Fibroblast of lung (primary cell): ENCODE measurements at regions not wholly inside any gene's neighbourhood (a gene's known extent, or its start where the extent isn't known, plus 50 kb on each side); places are given as distances from the start of the nearest gene placed in this dataset.

Experiments used
- DNase-seq, 2 donors: peaks; one replicate each; pipeline versions ENCODE4 v3.0.0 to v3.0.0-alpha.2; 2010; ENCODE audit warnings: low read depth in 2 of 2
- H2AFZ ChIP-seq: 2 replicates; pipeline ENCODE4 v1.5.1; 2012; ENCODE audit warnings: low read length, control low read depth, inconsistent platforms
- H3K27ac ChIP-seq: 2 replicates; pipeline ENCODE4 v1.5.1; 2011; ENCODE audit warnings: low read length, control low read depth; ENCODE audit not compliant: insufficient read depth
- H3K27me3 ChIP-seq: 2 replicates; pipeline ENCODE4 v1.5.1; 2011; ENCODE audit warnings: mild to moderate bottlenecking, low read length; ENCODE audit not compliant: control insufficient read depth, insufficient read depth
- H3K36me3 ChIP-seq: 2 replicates; pipeline ENCODE4 v1.5.1; 2011; ENCODE audit warnings: low read length; ENCODE audit not compliant: control insufficient read depth, insufficient read depth
- H3K4me1 ChIP-seq: 2 replicates; pipeline ENCODE4 v1.5.1; 2011; ENCODE audit warnings: low read length; ENCODE audit not compliant: control insufficient read depth, insufficient read depth; ENCODE audit errors: extremely low read depth
- H3K4me2 ChIP-seq: 2 replicates; pipeline ENCODE4 v1.5.1; 2011; ENCODE audit warnings: low read length, control low read depth; ENCODE audit not compliant: insufficient read depth; ENCODE audit errors: extremely low read depth
- H3K4me3 ChIP-seq, 4 experiments: fragments of 200-600 bp in 1 of 4; sonication (generic) in 1 of 4; replicated peaks in 1 of 4; 2 replicates each; pipeline ENCODE4 v1.5.1; 2011 to 2016; ENCODE audit warnings: low read length in 4 of 4, low read depth in 3 of 4, mild to moderate bottlenecking in 3 of 4, control low read depth in 2 of 4, inconsistent platforms in 1 of 4, mixed read lengths in 1 of 4; ENCODE audit not compliant: insufficient read depth in 1 of 4; ENCODE audit errors: control extremely low read depth in 1 of 4
- H3K79me2 ChIP-seq: 2 replicates; pipeline ENCODE4 v1.5.1; 2012; ENCODE audit warnings: mild to moderate bottlenecking, low read length, inconsistent platforms; ENCODE audit not compliant: control insufficient read depth, insufficient read depth
- H3K9ac ChIP-seq: 2 replicates; pipeline ENCODE4 v1.5.1; 2011; ENCODE audit warnings: mild to moderate bottlenecking, low read length, control low read depth; ENCODE audit not compliant: insufficient read depth
- H3K9me3 ChIP-seq: 2 replicates; pipeline ENCODE4 v1.5.1; 2012; ENCODE audit warnings: low read depth, low read length; ENCODE audit not compliant: control insufficient read depth, insufficient read depth
- H4K20me1 ChIP-seq: 2 replicates; pipeline ENCODE4 v1.5.1; 2011; ENCODE audit warnings: low read length; ENCODE audit not compliant: control insufficient read depth, insufficient read depth; ENCODE audit errors: extremely low read depth
- EZH2 ChIP-seq: IDR thresholded peaks from 2 replicates; pipeline ENCODE4 v1.5.1; 2012; ENCODE audit warnings: low read length, control low read depth, mild to moderate bottlenecking; ENCODE audit errors: missing control alignments
- TF ChIP-seq, protein P1 (sequence below), 2 donors: IDR thresholded peaks in 1 of 2; conservative IDR thresholded peaks in 1 of 2; 1 replicate in 1 of 2; 2 replicates in 1 of 2; pipeline ENCODE4 v1.5.1; 2011 to 2012; ENCODE audit warnings: low read length in 2 of 2, control low read depth in 1 of 2, inconsistent platforms in 1 of 2, low read depth in 1 of 2, mild to moderate bottlenecking in 1 of 2

DNA sequence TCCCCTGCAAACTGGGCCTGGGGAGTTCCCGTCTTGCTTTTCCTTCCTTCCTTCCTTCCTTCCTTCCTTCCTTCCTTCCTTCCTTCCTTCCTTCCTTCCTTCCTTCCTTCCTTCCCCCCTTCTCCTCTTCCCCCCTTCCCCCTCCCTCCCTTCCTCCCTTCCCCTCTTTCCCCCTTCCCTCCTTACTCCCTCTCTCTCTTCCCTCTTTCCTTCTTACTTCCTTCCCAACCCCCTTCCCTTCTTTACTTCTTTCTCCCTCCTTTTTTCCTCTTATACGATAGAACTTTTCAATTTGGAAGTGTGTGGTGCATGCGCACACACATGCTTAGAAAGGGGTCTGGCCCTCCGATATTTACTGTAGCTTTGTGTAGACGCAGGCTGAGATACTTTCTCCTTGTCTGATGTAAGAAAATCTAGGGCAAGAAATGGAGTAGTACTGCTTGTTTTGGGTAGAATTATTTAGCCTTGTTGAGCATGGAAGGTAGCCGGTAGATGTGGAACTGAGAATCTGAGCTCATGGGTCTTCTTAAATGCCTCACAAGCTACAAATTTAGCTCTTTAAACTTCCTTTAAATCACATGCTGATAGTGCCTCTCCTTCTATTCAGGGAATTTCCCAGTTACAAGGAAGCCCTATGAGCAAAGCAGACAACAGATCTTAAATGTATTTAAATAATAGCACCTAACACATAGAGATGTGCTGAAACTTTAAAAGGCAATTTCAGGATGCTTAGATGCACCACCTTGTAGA, 189.6 kb downstream of the GPAT3 start:
- H3K36me3 ChIP-seq = no peaks in the 10 kb centered on the region
- TF ChIP-seq, protein P1, sequence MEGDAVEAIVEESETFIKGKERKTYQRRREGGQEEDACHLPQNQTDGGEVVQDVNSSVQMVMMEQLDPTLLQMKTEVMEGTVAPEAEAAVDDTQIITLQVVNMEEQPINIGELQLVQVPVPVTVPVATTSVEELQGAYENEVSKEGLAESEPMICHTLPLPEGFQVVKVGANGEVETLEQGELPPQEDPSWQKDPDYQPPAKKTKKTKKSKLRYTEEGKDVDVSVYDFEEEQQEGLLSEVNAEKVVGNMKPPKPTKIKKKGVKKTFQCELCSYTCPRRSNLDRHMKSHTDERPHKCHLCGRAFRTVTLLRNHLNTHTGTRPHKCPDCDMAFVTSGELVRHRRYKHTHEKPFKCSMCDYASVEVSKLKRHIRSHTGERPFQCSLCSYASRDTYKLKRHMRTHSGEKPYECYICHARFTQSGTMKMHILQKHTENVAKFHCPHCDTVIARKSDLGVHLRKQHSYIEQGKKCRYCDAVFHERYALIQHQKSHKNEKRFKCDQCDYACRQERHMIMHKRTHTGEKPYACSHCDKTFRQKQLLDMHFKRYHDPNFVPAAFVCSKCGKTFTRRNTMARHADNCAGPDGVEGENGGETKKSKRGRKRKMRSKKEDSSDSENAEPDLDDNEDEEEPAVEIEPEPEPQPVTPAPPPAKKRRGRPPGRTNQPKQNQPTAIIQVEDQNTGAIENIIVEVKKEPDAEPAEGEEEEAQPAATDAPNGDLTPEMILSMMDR (conservative IDR thresholded peaks at IDR 0.05 in 1 of 2, IDR thresholded peaks at IDR 0.05 in 1 of 2; ENCODE audit: low read depth in 1 of 2, low read length in 2 of 2) = no peak
- no peak for TF ChIP-seq EZH2
- H3K9me3 ChIP-seq = no peaks in the 10 kb centered on the region
- H3K27me3 ChIP-seq = no peaks in the 10 kb centered on the region
- no peaks in the 10 kb centered on the region for H3K79me2 ChIP-seq
- H3K9ac ChIP-seq = no peak overlapping the region
- no peak overlapping the region for H3K4me3 ChIP-seq
- no peaks in the 10 kb centered on the region for H3K4me1 ChIP-seq
- H2AFZ ChIP-seq = no peak overlapping the region
- H4K20me1 ChIP-seq = no peaks in the 10 kb centered on the region
- H3K4me2 ChIP-seq = no peak overlapping the region
- no peak for DNase-seq
- no peak overlapping the region for H3K27ac ChIP-seq

GRCh38 chr4:83724485-83725335, 188.8 kb downstream of the GPAT3 start:
- Histone ChIP-seq H3K27me3 (no peaks in the 10 kb centered on the region), H3K27ac (no peak overlapping the region), H4K20me1 (no peaks in the 10 kb centered on the region), H3K4me1 (no peaks in the 10 kb centered on the region), H3K4me2 (no peak overlapping the region), H3K9me3 (no peaks in the 10 kb centered on the region), H3K36me3 (no peaks in the 10 kb centered on the region), H3K79me2 (no peaks in the 10 kb centered on the region), H3K4me3 (no peak overlapping the region), H3K9ac (no peak overlapping the region), H2AFZ (no peak overlapping the region)
- DNase-seq = no peak
- TF ChIP-seq, protein P1 (conservative IDR thresholded peaks at IDR 0.05 in 1 of 2, IDR thresholded peaks at IDR 0.05 in 1 of 2; ENCODE audit: low read depth in 1 of 2, low read length in 2 of 2) = no peak
- no peak for TF ChIP-seq EZH2

DNA sequence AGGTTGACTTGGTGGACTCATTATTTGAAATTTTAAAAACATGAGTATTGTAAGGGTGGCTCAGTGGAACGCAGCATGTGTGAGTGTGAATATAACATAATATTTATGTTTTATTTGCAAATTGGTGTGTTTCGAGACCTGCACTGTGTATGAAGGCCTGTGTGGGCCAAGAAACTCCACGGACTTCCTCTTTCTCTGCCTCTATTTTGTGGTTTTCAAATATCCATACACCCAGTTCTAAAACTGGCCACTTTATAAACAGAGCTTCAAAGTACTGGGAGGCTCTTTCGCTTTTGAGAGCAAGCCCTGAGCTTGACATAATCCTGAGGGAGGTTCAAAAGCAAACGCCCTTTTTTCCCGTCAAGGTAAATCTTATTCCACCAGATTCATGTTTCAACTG, 187.7 kb downstream of the GPAT3 start:
- no peaks in the 10 kb centered on the region for H4K20me1 ChIP-seq
- H3K79me2 ChIP-seq = no peaks in the 10 kb centered on the region
- H3K4me3 ChIP-seq = no peak overlapping the region
- H3K9me3 ChIP-seq = no peaks in the 10 kb centered on the region
- H3K27ac ChIP-seq = no peak overlapping the region
- no peak for TF ChIP-seq EZH2
- TF ChIP-seq, protein P1 (conservative IDR thresholded peaks at IDR 0.05 in 1 of 2, IDR thresholded peaks at IDR 0.05 in 1 of 2; ENCODE audit: low read depth in 1 of 2, low read length in 2 of 2) = no peak
- H3K27me3 ChIP-seq = no peaks in the 10 kb centered on the region
- no peak overlapping the region for H3K4me2 ChIP-seq
- no peak overlapping the region for H2AFZ ChIP-seq
- no peak overlapping the region for H3K9ac ChIP-seq
- H3K36me3 ChIP-seq = no peaks in the 10 kb centered on the region
- H3K4me1 ChIP-seq = no peaks in the 10 kb centered on the region
- no peak for DNase-seq
